Astrocyte of the cerebellum (primary cell): ENCODE measurements at regions not wholly inside any gene's neighbourhood (a gene's known extent, or its start where the extent isn't known, plus 50 kb on each side); places are given as distances from the start of the nearest gene placed in this dataset.

Experiments
- DNase-seq: peaks from one replicate; pipeline ENCODE4 v3.0.0-alpha.2; 2011; ENCODE audit warnings: low read depth
- H3K4me3 ChIP-seq: 2 replicates; pipeline ENCODE4 v1.5.1; 2011; ENCODE audit warnings: mild to moderate bottlenecking, low read depth, low read length, moderate library complexity
- in situ Hi-C: cut with HindIII; loops from 2 replicates; pipeline ENCODE4 v1.10.0; 2017; ENCODE audit warnings: low sequenced_read_pairs
- TF ChIP-seq, protein P1 (sequence below): IDR thresholded peaks from 2 replicates; pipeline ENCODE4 v1.5.1; 2012; ENCODE audit warnings: low read length, low read depth, moderate library complexity, mild to moderate bottlenecking; ENCODE audit errors: missing control alignments

DNA sequence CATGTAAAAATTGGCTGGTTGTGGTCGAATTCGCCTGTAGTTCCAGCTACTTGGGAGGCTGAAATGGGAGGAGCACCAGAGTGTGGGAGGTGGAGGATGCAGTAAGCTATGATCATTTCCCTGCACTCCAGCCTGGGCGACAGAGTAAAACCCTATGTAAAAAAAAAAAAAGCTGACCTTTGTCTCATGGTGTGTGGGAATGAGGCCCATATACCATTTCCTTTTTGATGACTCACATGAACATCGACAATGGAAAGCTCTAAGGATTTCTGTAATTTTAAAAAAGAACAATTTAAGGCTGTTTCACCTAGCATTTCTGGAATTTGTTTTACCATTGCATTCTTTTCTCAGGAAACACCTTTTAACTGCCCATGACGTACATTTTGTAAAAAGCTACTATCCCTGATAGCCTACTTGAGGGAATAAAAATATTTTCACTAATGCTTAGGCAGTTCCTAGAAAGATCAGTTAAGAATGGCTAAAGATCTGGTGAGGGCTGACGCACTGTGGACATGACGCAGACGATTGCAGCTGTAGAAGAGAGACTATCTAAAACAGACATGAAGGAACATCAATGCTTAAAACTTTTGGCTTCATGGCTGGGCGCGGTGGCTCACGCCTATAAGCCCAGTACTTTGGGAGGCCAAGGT lies 400.6 kb upstream of the IGFBP3 start:
- DNase-seq = peak; percentile 15
- H3K4me3 ChIP-seq = no peak overlapping the region
- in situ Hi-C loops = no loop called here
- TF ChIP-seq, protein P1, sequence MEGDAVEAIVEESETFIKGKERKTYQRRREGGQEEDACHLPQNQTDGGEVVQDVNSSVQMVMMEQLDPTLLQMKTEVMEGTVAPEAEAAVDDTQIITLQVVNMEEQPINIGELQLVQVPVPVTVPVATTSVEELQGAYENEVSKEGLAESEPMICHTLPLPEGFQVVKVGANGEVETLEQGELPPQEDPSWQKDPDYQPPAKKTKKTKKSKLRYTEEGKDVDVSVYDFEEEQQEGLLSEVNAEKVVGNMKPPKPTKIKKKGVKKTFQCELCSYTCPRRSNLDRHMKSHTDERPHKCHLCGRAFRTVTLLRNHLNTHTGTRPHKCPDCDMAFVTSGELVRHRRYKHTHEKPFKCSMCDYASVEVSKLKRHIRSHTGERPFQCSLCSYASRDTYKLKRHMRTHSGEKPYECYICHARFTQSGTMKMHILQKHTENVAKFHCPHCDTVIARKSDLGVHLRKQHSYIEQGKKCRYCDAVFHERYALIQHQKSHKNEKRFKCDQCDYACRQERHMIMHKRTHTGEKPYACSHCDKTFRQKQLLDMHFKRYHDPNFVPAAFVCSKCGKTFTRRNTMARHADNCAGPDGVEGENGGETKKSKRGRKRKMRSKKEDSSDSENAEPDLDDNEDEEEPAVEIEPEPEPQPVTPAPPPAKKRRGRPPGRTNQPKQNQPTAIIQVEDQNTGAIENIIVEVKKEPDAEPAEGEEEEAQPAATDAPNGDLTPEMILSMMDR = no peak

DNA sequence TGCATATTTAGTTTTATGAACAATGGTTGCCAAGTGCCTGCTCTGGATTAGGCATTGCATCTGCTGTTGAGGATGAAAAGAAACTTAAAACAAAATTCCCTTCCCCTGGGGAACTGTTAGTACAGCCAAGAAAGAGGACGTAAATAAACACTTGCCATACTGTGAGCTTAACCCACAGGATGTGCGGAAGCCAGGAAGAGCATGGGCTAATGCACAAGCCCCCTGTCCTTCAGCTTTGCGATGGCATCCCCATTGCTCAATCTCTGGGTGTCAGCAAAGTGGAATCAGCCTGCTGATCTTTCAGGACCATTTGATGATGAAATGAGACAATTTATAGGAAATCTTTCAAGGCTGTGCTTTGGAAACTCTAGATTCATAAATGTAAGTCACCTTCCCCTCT lies 399.9 kb upstream of the IGFBP3 start:
- TF ChIP-seq, protein P1 = no peak
- no peak overlapping the region for H3K4me3 ChIP-seq
- in situ Hi-C loops = no loop called here
- no peak for DNase-seq

DNA sequence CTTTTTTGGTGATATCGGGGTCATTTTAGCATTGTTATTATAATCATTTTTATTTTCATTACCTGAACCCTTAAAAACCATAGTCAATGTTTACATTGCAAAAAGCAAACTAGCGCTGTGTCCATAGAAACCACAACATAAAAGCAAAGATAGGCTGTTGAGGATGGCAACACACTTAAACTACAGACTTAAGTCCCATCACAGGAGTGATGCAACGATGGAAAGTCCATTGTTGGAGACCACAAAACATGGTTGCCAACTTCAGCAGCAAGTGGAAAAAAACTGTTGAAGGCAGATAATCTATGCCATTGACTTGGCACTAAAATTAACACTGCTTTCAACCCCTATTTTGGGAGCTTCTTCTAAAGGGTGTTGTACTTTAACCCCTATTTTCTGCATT lies 398.8 kb upstream of the IGFBP3 start:
- TF ChIP-seq, protein P1 = no peak
- H3K4me3 ChIP-seq = no peak overlapping the region
- DNase-seq = no peak
- in situ Hi-C loops = no loop called here

DNA sequence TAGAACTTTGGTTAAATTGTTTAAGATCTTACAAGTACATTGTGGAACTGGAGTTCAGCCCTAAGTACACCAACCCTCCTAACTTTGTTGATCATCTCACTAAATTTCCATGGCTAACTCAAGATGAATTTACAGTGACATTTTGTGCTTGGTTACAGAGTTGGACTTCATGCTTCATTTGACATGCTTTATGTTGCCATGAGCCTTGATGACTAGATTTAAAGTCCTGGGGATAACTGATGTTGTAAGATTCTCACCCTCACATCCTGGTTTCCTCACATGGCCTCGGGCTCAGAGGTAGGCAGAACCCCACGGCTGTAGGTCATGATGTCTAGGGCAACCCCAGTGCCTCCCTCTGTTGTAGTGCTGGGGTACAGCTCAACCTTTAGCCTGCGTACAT lies 397.2 kb upstream of the IGFBP3 start:
- DNase-seq = no peak
- in situ Hi-C loops = no loop called here
- no peak overlapping the region for H3K4me3 ChIP-seq
- TF ChIP-seq, protein P1 = no peak

DNA sequence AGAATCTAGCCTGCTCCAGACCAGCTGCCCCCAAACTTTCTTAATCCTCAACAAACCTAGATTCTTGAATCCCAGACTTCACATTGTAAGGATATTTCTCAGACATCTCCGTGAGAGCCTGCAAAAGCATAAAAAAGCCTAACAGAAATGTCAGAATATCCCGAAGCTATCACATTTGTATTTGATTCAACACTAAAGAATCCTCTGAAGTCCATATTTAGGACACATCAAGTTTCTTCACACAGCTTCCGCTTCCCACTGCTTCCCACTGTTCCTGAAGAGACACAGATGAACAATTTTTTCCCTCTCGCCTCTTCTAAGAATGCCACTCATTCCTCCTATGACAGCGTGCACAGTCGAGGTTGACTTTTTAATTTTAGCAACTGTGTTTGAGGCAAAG lies 396.2 kb upstream of the IGFBP3 start:
- TF ChIP-seq, protein P1 = no peak
- in situ Hi-C loops = no loop called here
- no peak overlapping the region for H3K4me3 ChIP-seq
- DNase-seq = no peak

DNA sequence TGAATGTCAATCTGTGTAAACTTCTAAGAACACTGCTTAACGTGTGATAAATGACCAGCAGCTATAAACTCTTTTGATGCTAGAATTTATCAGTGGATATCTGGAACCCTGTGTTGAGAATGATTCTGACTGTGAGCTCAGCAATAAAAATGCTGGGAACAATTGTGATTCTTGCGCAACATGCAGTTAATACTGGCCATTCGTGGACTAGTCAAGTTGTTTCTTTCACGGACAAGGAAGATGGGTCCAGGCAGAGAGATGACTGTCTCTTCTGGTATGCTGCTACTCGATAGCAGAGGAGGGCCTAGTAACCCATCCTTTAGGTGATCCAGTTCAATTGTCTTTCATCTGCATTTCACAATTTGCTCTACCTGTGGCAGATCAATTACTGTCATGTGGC lies 394.8 kb upstream of the IGFBP3 start:
- no peak for DNase-seq
- in situ Hi-C loops = no loop called here
- TF ChIP-seq, protein P1 = no peak
- H3K4me3 ChIP-seq = no peak overlapping the region
